Small intestine (tissue), 7 donors: ENCODE measurements at regions not wholly inside any gene's neighbourhood (a gene's known extent, or its start where the extent isn't known, plus 50 kb on each side); places are given as distances from the start of the nearest gene placed in this dataset.
A peak's percentile ranks its signal among the peaks of the same experiment; 100 is the strongest.

Experiments
- DNase-seq, 2 donors: peaks; one replicate each; pipeline versions ENCODE4 v3.0.0 to v3.0.0-alpha.2; 2013
- FAIRE-seq: peaks from 2 replicates; lab custom pipeline; 2012; peaks lifted over from hg19 to GRCh38; lab: Jason Lieb, UNC
- H3K27ac ChIP-seq, 3 donors: one replicate each; pipeline ENCODE4 v1.5.1; 2013; ENCODE audit warnings: low read length in 2 of 3, mild to moderate bottlenecking in 2 of 3, control low read depth in 1 of 3, inconsistent platforms in 1 of 3, low read depth in 1 of 3, moderate library complexity in 1 of 3
- H3K27me3 ChIP-seq, 3 donors: one replicate each; pipeline ENCODE4 v1.6.1; 2013; ENCODE audit warnings: low read length in 3 of 3, inconsistent platforms in 1 of 3; ENCODE audit not compliant: control insufficient read depth in 3 of 3, insufficient read depth in 3 of 3
- H3K36me3 ChIP-seq, 3 donors: one replicate each; pipeline ENCODE4 v1.6.1; 2013; ENCODE audit warnings: low read length in 3 of 3, inconsistent platforms in 1 of 3, low read depth in 1 of 3, mild to moderate bottlenecking in 1 of 3, moderate library complexity in 1 of 3; ENCODE audit not compliant: control insufficient read depth in 3 of 3, insufficient read depth in 2 of 3
- H3K4me1 ChIP-seq, 3 donors: one replicate each; pipeline ENCODE4 v1.6.1; 2013; ENCODE audit warnings: low read length in 2 of 3, inconsistent platforms in 1 of 3, low read depth in 1 of 3, mild to moderate bottlenecking in 1 of 3, moderate library complexity in 1 of 3; ENCODE audit not compliant: control insufficient read depth in 3 of 3, insufficient read depth in 2 of 3
- H3K4me3 ChIP-seq, 3 donors: one replicate each; pipeline ENCODE4 v1.5.1; 2013; ENCODE audit warnings: low read length in 3 of 3, control low read depth in 1 of 3, inconsistent platforms in 1 of 3, low read depth in 1 of 3, mild to moderate bottlenecking in 1 of 3, moderate library complexity in 1 of 3
- H3K9me3 ChIP-seq, 2 donors: one replicate each; pipeline ENCODE4 v1.6.1; 2013; ENCODE audit warnings: low read depth in 1 of 2, low read length in 1 of 2; ENCODE audit not compliant: control insufficient read depth in 2 of 2, insufficient read depth in 1 of 2
- WGBS, 3 donors: extraction: QIAGEN DNeasy Blood & Tissue Kit; methylation state at CpG; one replicate each; pipeline ENCODE4 v1.1.7; 2013; 5-methylcytosine and 5-hydroxymethylcytosine counted together
- donor health status: healthy with polysubstance abuse.
- donor health status: control.
- donor health status: control.
- donor health status: Bipolar disorder and iron deficiency.
- donor health status: healthy.

- Histone ChIP-seq H3K27me3 (no peaks in the 10 kb centered on the region), H3K27ac (no peak overlapping the region), H3K9me3 (no peaks in the 10 kb centered on the region), H3K36me3 (no peaks in the 10 kb centered on the region), H3K4me1 (peaks cover 0 to 20% (median 0%) of the 10 kb centered on the region in 3 donors), H3K4me3 (no peak overlapping the region)
- no peak for DNase-seq
- 59 to 81% (median 78%) methylated on average over 4 of the region's 4 CpGs for WGBS, 3 donors
- FAIRE-seq: no peak
Measured at GRCh38 chr12:98146487-98146886, 368.9 kb upstream of the TMPO start.

- peak overlapping the region in 1 of 3 donors; percentile 26 for H3K27ac ChIP-seq
- no peak for FAIRE-seq
- H3K9me3 ChIP-seq: no peaks in the 10 kb centered on the region
- peak in 1 of 2 donors; percentile 5 for DNase-seq
- no peaks in the 10 kb centered on the region for H3K27me3 ChIP-seq
- peaks cover 0 to 20% (median 0%) of the 10 kb centered on the region in 3 donors for H3K4me1 ChIP-seq
- H3K4me3 ChIP-seq: no peak overlapping the region
- no peaks in the 10 kb centered on the region for H3K36me3 ChIP-seq
Measured at GRCh38 chr12:98149270-98149669, 366.1 kb upstream of the TMPO start.

GRCh38 chr12:98149691-98150210 is 365.6 kb upstream of the TMPO start:
- Histone ChIP-seq H3K27ac (peak overlapping the region in 1 of 3 donors; percentile 43), H3K4me3 (no peak overlapping the region), H3K27me3 (no peaks in the 10 kb centered on the region), H3K9me3 (no peaks in the 10 kb centered on the region), H3K36me3 (no peaks in the 10 kb centered on the region), H3K4me1 (peaks cover 0 to 20% (median 0%) of the 10 kb centered on the region in 3 donors)
- WGBS, 3 donors: 25 to 62% (median 33%) methylated on average over 4 of the region's 4 CpGs
- FAIRE-seq (no peak), DNase-seq (peak; percentile 5 to 90)

GRCh38 chr12:98151105-98151590 is 364.2 kb upstream of the TMPO start:
- FAIRE-seq (no peak), DNase-seq (no peak)
- Histone ChIP-seq H3K9me3 (no peaks in the 10 kb centered on the region), H3K27me3 (no peaks in the 10 kb centered on the region), H3K4me1 (peaks cover 0 to 20% (median 0%) of the 10 kb centered on the region in 3 donors), H3K36me3 (no peaks in the 10 kb centered on the region), H3K27ac (no peak overlapping the region), H3K4me3 (no peak overlapping the region)
- WGBS, 3 donors: 71 to 87% (median 79%) methylated on average over 4 of the region's 4 CpGs

GRCh38 chr12:98151984-98152383 is 363.4 kb upstream of the TMPO start:
- Histone ChIP-seq H3K36me3 (no peaks in the 10 kb centered on the region), H3K9me3 (no peaks in the 10 kb centered on the region), H3K4me3 (no peak overlapping the region), H3K4me1 (peaks cover 0 to 13% (median 0%) of the 10 kb centered on the region in 3 donors), H3K27ac (no peak overlapping the region), H3K27me3 (no peaks in the 10 kb centered on the region)
- FAIRE-seq (no peak), DNase-seq (no peak)
- WGBS, 3 donors: 63 to 94% (median 68%) methylated on average over 1 of the region's 1 CpG

- 8 to 18% (median 12%) methylated on average over 4 of the region's 4 CpGs for WGBS, 3 donors
- Histone ChIP-seq H3K4me1 (peaks cover 0 to 4% (median 0%) of the 10 kb centered on the region in 3 donors), H3K9me3 (no peaks in the 10 kb centered on the region), H3K4me3 (no peak overlapping the region), H3K27me3 (no peaks in the 10 kb centered on the region), H3K36me3 (no peaks in the 10 kb centered on the region), H3K27ac (no peak overlapping the region)
- DNase-seq (peak; percentile 57 to 58), FAIRE-seq (no peak)
Measured at GRCh38 chr12:98154850-98155249, 360.5 kb upstream of the TMPO start.

GRCh38 chr12:98156697-98157096 is 358.7 kb upstream of the TMPO start:
- 80 to 90% (median 85%) methylated on average over 2 of the region's 2 CpGs for WGBS, 3 donors
- no peak for DNase-seq
- no peak for FAIRE-seq

GRCh38 chr12:98162906-98163678 is 352.3 kb upstream of the TMPO start:
- Histone ChIP-seq H3K9me3 (no peaks in the 10 kb centered on the region), H3K4me3 (no peak overlapping the region), H3K4me1 (no peaks in the 10 kb centered on the region), H3K36me3 (no peaks in the 10 kb centered on the region), H3K27me3 (peaks cover 0 to 2% (median 0%) of the 10 kb centered on the region in 3 donors), H3K27ac (no peak overlapping the region)
- 11 to 54% (median 26%) methylated on average over 5 of the region's 5 CpGs for WGBS, 3 donors
- FAIRE-seq: no peak
- peak in 1 of 2 donors; percentile 25 for DNase-seq

More at GRCh38 chr12:98156697-98157096, 358.7 kb upstream of the TMPO start:
- Histone ChIP-seq H3K36me3 (no peaks in the 10 kb centered on the region), H3K4me3 (no peak overlapping the region), H3K27me3 (no peaks in the 10 kb centered on the region), H3K27ac (no peak overlapping the region), H3K4me1 (no peaks in the 10 kb centered on the region), H3K9me3 (no peaks in the 10 kb centered on the region)
